ENCODE measurements at regions not wholly inside any gene's neighbourhood (a gene's known extent, or its start where the extent isn't known, plus 50 kb on each side); places are given as distances from the start of the nearest gene placed in this dataset.

GRCh38 chr6:119848696-119849095 is 499.1 kb upstream of the MAN1A1 start:
- H3K36me3 ChIP-seq (ENCODE audit: insufficient read depth, low read length): no peaks in the 10 kb centered on the region
- H4K20me1 ChIP-seq (ENCODE audit: insufficient read depth, low read length): no peaks in the 10 kb centered on the region
- H3K4me2 ChIP-seq (ENCODE audit: low read length): no peak overlapping the region
- H3K9me3 ChIP-seq (ENCODE audit: low read length): no peaks in the 10 kb centered on the region
- DNase-seq (ENCODE audit: low spot score): no peak
- POLR2A ChIA-PET: interaction anchor here (0.7 to 1.4 kb wide), 2 partner anchors 15 to 23 kb away, joined by 3 read pairs; no protein-coding TSS in a partner anchor
- H3K79me2 ChIP-seq (ENCODE audit: insufficient read depth, low read depth, low read length): no peaks in the 10 kb centered on the region
- CTCF ChIA-PET (ENCODE audit: unreplicated experiment): no interaction called here
- BruUV-seq (replicated peaks): no TSS peak
- no peak overlapping the region for H3K4me3 ChIP-seq (ENCODE audit: low read depth, low read length, poor library complexity, severe bottlenecking)
- H2AFZ ChIP-seq (ENCODE audit: low read length): no peak overlapping the region
- H3K9me2 ChIP-seq (ENCODE audit: insufficient read depth, low read length): no peaks in the 10 kb centered on the region
- TF ChIP-seq, protein P1, sequence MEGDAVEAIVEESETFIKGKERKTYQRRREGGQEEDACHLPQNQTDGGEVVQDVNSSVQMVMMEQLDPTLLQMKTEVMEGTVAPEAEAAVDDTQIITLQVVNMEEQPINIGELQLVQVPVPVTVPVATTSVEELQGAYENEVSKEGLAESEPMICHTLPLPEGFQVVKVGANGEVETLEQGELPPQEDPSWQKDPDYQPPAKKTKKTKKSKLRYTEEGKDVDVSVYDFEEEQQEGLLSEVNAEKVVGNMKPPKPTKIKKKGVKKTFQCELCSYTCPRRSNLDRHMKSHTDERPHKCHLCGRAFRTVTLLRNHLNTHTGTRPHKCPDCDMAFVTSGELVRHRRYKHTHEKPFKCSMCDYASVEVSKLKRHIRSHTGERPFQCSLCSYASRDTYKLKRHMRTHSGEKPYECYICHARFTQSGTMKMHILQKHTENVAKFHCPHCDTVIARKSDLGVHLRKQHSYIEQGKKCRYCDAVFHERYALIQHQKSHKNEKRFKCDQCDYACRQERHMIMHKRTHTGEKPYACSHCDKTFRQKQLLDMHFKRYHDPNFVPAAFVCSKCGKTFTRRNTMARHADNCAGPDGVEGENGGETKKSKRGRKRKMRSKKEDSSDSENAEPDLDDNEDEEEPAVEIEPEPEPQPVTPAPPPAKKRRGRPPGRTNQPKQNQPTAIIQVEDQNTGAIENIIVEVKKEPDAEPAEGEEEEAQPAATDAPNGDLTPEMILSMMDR (conservative IDR thresholded peaks at IDR 0.05; ENCODE audit: low read length): no peak
- TF ChIP-seq EZH2phosphoT487 (IDR thresholded peaks at IDR 0.05; ENCODE audit: borderline replicate concordance, low read depth, low read length): no peak
- no peak overlapping the region for H3K27ac ChIP-seq (ENCODE audit: low read depth, low read length, poor library complexity, severe bottlenecking)
- intact Hi-C loops (cut with micrococcal nuclease; ENCODE audit: unreplicated experiment): no loop called here
- no peaks in the 10 kb centered on the region for H3K4me1 ChIP-seq (ENCODE audit: insufficient read depth, low read length, poor library complexity, severe bottlenecking)

DNA sequence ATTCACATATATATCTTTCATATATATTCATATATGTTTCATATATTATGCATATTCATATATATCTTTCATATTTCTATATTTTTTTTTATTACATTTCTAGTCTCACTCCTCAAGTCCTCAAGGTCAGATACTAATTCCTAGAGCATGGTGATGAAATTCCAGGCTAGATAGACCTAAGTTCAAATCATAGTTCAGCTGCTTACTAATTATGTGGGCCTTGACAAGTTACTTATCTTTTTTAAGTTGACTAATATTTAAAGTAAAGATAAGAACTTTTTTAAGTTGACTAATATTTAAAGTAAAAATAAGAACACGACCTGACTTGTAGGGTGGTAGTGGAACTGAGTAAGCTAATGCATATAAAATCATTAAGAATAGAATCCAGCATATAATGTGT is 495.6 kb upstream of the MAN1A1 start:
- Histone ChIP-seq H3K4me1 (ENCODE audit: insufficient read depth, low read length, poor library complexity, severe bottlenecking) (no peaks in the 10 kb centered on the region), H3K36me3 (ENCODE audit: insufficient read depth, low read length) (no peaks in the 10 kb centered on the region), H3K9me2 (ENCODE audit: insufficient read depth, low read length) (no peaks in the 10 kb centered on the region), H3K4me3 (ENCODE audit: low read depth, low read length, poor library complexity, severe bottlenecking) (no peak overlapping the region), H3K79me2 (ENCODE audit: insufficient read depth, low read depth, low read length) (no peaks in the 10 kb centered on the region), H3K9me3 (ENCODE audit: low read length) (no peaks in the 10 kb centered on the region; the same call in 1 of the 2 replicates), H3K4me2 (ENCODE audit: low read length) (no peak overlapping the region), H4K20me1 (ENCODE audit: insufficient read depth, low read length) (no peaks in the 10 kb centered on the region), H3K27ac (ENCODE audit: low read depth, low read length, poor library complexity, severe bottlenecking) (no peak overlapping the region), H2AFZ (ENCODE audit: low read length) (no peak overlapping the region)
- BruUV-seq (replicated peaks): no TSS peak
- POLR2A ChIA-PET: no interaction called here
- TF ChIP-seq EZH2phosphoT487 (IDR thresholded peaks at IDR 0.05; ENCODE audit: borderline replicate concordance, low read depth, low read length): no peak
- TF ChIP-seq, protein P1 (conservative IDR thresholded peaks at IDR 0.05; ENCODE audit: low read length): no peak
- CTCF ChIA-PET (ENCODE audit: unreplicated experiment): no interaction called here
- no peak for DNase-seq (ENCODE audit: low spot score)
- intact Hi-C loops (cut with micrococcal nuclease; ENCODE audit: unreplicated experiment): no loop called here

DNA sequence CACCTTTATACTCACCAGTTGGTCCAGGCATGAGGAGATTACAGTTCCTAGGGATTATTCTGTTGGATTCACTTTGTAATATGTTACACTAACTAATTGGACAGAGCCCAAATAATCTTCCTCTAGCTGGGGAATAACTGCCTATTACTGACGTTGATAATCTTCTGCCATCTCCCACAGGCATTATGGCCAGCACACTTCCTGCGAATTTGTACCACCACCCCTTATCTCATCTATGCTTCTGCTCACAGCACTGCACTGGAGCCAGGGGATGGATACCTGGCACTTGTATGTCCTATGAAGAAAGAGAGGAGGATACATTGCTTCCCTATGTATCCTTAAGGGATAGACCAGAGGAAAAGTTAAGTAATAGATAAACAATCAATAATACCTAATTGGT is 494.8 kb upstream of the MAN1A1 start:
- no TSS peak for BruUV-seq (replicated peaks)
- CTCF ChIA-PET (ENCODE audit: unreplicated experiment): no interaction called here

More for the DNA sequence above, 494.8 kb upstream of the MAN1A1 start:
- TF ChIP-seq EZH2phosphoT487 (IDR thresholded peaks at IDR 0.05; ENCODE audit: borderline replicate concordance, low read depth, low read length): no peak
- TF ChIP-seq, protein P1 (conservative IDR thresholded peaks at IDR 0.05; ENCODE audit: low read length): no peak
- Histone ChIP-seq H3K36me3 (ENCODE audit: insufficient read depth, low read length) (no peaks in the 10 kb centered on the region), H3K4me3 (ENCODE audit: low read depth, low read length, poor library complexity, severe bottlenecking) (no peak overlapping the region), H3K79me2 (ENCODE audit: insufficient read depth, low read depth, low read length) (no peaks in the 10 kb centered on the region), H4K20me1 (ENCODE audit: insufficient read depth, low read length) (no peaks in the 10 kb centered on the region), H3K9me3 (ENCODE audit: low read length) (no peaks in the 10 kb centered on the region; the same call in 1 of the 2 replicates), H3K4me1 (ENCODE audit: insufficient read depth, low read length, poor library complexity, severe bottlenecking) (no peaks in the 10 kb centered on the region), H3K27ac (ENCODE audit: low read depth, low read length, poor library complexity, severe bottlenecking) (no peak overlapping the region), H3K4me2 (ENCODE audit: low read length) (no peak overlapping the region), H3K9me2 (ENCODE audit: insufficient read depth, low read length) (no peaks in the 10 kb centered on the region), H2AFZ (ENCODE audit: low read length) (no peak overlapping the region)
- POLR2A ChIA-PET: no interaction called here
- intact Hi-C loops (cut with micrococcal nuclease; ENCODE audit: unreplicated experiment): no loop called here
- no peak for DNase-seq (ENCODE audit: low spot score)
